Neural cell (in vitro differentiated cells): ENCODE measurements at regions not wholly inside any gene's neighbourhood (a gene's known extent, or its start where the extent isn't known, plus 50 kb on each side); places are given as distances from the start of the nearest gene placed in this dataset.

ENCODE experiments used
- REST ChIP-seq: IDR thresholded peaks from 2 replicates; pipeline ENCODE4 v1.6.1; 2012; ENCODE audit warnings: borderline replicate concordance
- TF ChIP-seq, protein P1 (sequence below): fragments of 450-650 bp; IDR thresholded peaks from 2 replicates; pipeline ENCODE4 v1.5.1; 2014; ENCODE audit warnings: antibody characterized with exemption, mild to moderate bottlenecking, moderate library complexity; ENCODE audit not compliant: poor library complexity, severe bottlenecking

- no peak for TF ChIP-seq REST
- TF ChIP-seq, protein P1, sequence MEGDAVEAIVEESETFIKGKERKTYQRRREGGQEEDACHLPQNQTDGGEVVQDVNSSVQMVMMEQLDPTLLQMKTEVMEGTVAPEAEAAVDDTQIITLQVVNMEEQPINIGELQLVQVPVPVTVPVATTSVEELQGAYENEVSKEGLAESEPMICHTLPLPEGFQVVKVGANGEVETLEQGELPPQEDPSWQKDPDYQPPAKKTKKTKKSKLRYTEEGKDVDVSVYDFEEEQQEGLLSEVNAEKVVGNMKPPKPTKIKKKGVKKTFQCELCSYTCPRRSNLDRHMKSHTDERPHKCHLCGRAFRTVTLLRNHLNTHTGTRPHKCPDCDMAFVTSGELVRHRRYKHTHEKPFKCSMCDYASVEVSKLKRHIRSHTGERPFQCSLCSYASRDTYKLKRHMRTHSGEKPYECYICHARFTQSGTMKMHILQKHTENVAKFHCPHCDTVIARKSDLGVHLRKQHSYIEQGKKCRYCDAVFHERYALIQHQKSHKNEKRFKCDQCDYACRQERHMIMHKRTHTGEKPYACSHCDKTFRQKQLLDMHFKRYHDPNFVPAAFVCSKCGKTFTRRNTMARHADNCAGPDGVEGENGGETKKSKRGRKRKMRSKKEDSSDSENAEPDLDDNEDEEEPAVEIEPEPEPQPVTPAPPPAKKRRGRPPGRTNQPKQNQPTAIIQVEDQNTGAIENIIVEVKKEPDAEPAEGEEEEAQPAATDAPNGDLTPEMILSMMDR: no peak
Observed at GRCh38 chrX:52261125-52261462, 76.4 kb downstream of the MAGED4 start.
